Smooth muscle cell (in vitro differentiated cells): ENCODE measurements at regions not wholly inside any gene's neighbourhood (a gene's known extent, or its start where the extent isn't known, plus 50 kb on each side); places are given as distances from the start of the nearest gene placed in this dataset.

Experiments used
- DNase-seq: peaks from one replicate; lab custom pipeline; 2025; ENCODE audit not compliant: unreplicated experiment; lab: John Stamatoyannopoulos, UW
- H2AFZ ChIP-seq: fragments of 200-600 bp; sonication (generic); 2 replicates; pipeline ENCODE4 v1.6.0; 2016; ENCODE audit warnings: antibody characterized with exemption, low read depth, mild to moderate bottlenecking
- H3F3A ChIP-seq: fragments of 200-600 bp; sonication (generic); 2 replicates; pipeline ENCODE4 v1.6.0; 2017; ENCODE audit warnings: antibody characterized with exemption, low read depth
- H3K27ac ChIP-seq: fragments of 200-600 bp; sonication (generic); 2 replicates; pipeline ENCODE4 v1.5.1; 2016; ENCODE audit warnings: low read depth, mild to moderate bottlenecking
- H3K27me3 ChIP-seq: fragments of 200-600 bp; sonication (generic); 2 replicates; pipeline ENCODE4 v1.6.1; 2016; ENCODE audit warnings: low read depth, mild to moderate bottlenecking
- H3K36me3 ChIP-seq: fragments of 200-600 bp; sonication (generic); 2 replicates; pipeline ENCODE4 v1.5.1; 2016; ENCODE audit warnings: low read depth
- H3K4me1 ChIP-seq: fragments of 200-600 bp; sonication (generic); 2 replicates; pipeline ENCODE4 v1.5.1; 2016; ENCODE audit warnings: low read depth
- H3K4me2 ChIP-seq: fragments of 200-600 bp; sonication (generic); 2 replicates; pipeline ENCODE4 v1.6.0; 2016; ENCODE audit warnings: mild to moderate bottlenecking
- H3K4me3 ChIP-seq: fragments of 200-600 bp; sonication (generic); 2 replicates; pipeline ENCODE4 v1.5.1; 2016; ENCODE audit warnings: mild to moderate bottlenecking
- H3K79me2 ChIP-seq: fragments of 200-600 bp; sonication (generic); 2 replicates; pipeline ENCODE4 v1.6.0; 2016; ENCODE audit warnings: low read depth, mild to moderate bottlenecking
- H3K9ac ChIP-seq: fragments of 200-600 bp; sonication (generic); 2 replicates; pipeline ENCODE4 v1.6.0; 2016; ENCODE audit warnings: low read depth
- H3K9me3 ChIP-seq: fragments of 200-600 bp; sonication (generic); replicated peaks from 2 replicates; pipeline ENCODE4 v1.5.1; 2016; ENCODE audit warnings: low read depth
- H4K20me1 ChIP-seq: fragments of 200-600 bp; sonication (generic); 2 replicates; pipeline ENCODE4 v1.6.0; 2016; ENCODE audit warnings: low read depth
- WGBS: methylation state at CpG from one replicate; pipeline ENCODE4 v1.1.7; 2016; ENCODE audit warnings: low lambda C conversion rate; 5-methylcytosine and 5-hydroxymethylcytosine counted together
- TF ChIP-seq, protein P1 (sequence below): fragments of 200-600 bp; sonication (generic); IDR thresholded peaks from 2 replicates; pipeline ENCODE4 v1.5.1; 2017; ENCODE audit warnings: borderline replicate concordance, mild to moderate bottlenecking, antibody characterized with exemption; ENCODE audit not compliant: insufficient read depth, poor library complexity, severe bottlenecking

DNA sequence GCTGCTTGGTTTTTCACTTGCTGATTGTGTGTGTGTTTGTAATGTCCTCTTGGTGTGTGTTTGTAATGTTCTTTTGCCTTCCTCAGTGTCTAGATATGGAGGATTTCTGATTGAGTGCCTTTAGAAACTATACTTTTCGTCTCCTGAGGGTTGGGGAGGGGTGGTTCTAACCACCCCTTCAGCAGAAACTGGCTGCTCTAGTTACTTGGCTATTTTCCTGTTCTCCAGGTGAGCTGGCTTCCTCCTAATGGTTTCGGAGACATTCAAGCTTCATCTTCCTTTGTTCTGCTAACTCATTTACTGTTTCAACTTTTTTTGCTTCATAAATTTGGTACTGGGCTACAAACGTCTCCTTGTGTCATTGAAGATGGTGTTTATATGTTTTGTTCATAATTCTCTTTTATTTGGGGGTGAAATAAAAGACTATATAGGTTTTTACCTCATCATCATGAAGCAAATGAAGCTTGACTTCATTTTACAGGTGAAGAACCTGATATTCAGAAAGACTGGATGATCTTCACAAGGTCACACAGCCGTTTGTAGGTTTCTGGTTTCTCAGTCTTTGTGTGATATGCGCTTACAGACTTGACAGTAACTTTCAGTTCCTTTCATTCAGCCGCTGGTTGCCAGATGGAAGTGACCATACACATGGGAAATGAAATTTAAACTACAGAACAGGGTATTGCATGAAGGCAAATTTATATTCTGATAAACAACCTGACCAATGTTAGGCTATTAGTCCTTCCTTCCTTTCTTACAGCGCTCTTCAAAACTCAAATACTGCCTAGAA lies 238.5 kb downstream of the GALR1 start:
- Histone ChIP-seq H3K27me3 (no peaks in the 10 kb centered on the region), H3F3A (no peaks in the 10 kb centered on the region), H3K9ac (no peak overlapping the region), H3K27ac (no peak overlapping the region), H2AFZ (no peak overlapping the region), H3K4me1 (peaks cover 7% of the 10 kb centered on the region), H4K20me1 (no peaks in the 10 kb centered on the region), H3K9me3 (no peaks in the 10 kb centered on the region), H3K79me2 (no peaks in the 10 kb centered on the region), H3K4me3 (no peak overlapping the region), H3K4me2 (no peak overlapping the region), H3K36me3 (no peaks in the 10 kb centered on the region)
- no peak for DNase-seq
- TF ChIP-seq, protein P1, sequence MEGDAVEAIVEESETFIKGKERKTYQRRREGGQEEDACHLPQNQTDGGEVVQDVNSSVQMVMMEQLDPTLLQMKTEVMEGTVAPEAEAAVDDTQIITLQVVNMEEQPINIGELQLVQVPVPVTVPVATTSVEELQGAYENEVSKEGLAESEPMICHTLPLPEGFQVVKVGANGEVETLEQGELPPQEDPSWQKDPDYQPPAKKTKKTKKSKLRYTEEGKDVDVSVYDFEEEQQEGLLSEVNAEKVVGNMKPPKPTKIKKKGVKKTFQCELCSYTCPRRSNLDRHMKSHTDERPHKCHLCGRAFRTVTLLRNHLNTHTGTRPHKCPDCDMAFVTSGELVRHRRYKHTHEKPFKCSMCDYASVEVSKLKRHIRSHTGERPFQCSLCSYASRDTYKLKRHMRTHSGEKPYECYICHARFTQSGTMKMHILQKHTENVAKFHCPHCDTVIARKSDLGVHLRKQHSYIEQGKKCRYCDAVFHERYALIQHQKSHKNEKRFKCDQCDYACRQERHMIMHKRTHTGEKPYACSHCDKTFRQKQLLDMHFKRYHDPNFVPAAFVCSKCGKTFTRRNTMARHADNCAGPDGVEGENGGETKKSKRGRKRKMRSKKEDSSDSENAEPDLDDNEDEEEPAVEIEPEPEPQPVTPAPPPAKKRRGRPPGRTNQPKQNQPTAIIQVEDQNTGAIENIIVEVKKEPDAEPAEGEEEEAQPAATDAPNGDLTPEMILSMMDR, result no peak
- 91% methylated on average over 7 of the region's 7 CpGs for WGBS

DNA sequence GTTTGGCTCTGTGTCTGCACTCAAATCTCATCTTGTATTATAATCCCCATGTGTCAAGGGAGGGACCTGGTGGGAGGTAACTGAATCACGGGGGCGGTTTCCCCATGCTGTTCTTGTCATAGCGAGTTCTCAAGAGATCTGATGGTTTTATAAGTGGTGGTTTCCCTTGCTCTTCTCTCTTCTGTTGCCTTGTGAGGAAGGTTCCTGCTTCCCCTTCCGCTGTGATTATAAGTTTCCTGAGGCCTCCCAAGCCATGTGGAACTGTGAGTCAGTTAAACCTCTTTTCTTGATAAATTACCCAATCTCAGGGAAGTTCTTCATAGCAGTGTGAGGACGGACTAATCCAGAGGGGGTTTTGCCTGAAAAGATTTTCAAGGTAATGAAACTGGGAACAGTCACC lies 245.4 kb downstream of the GALR1 start:
- H3K4me1 ChIP-seq, result peaks cover 7% of the 10 kb centered on the region
- H3K9me3 ChIP-seq, result no peaks in the 10 kb centered on the region
- no peaks in the 10 kb centered on the region for H3K36me3 ChIP-seq
- no peaks in the 10 kb centered on the region for H3F3A ChIP-seq
- TF ChIP-seq, protein P1, result no peak
- no peak overlapping the region for H3K27ac ChIP-seq
- WGBS, result 58% methylated on average over 5 of the region's 5 CpGs
- H3K27me3 ChIP-seq, result no peaks in the 10 kb centered on the region
- no peak overlapping the region for H3K4me2 ChIP-seq
- DNase-seq, result no peak
- no peak overlapping the region for H3K4me3 ChIP-seq
- no peak overlapping the region for H3K9ac ChIP-seq
- no peaks in the 10 kb centered on the region for H3K79me2 ChIP-seq
- no peaks in the 10 kb centered on the region for H4K20me1 ChIP-seq
- no peak overlapping the region for H2AFZ ChIP-seq

DNA sequence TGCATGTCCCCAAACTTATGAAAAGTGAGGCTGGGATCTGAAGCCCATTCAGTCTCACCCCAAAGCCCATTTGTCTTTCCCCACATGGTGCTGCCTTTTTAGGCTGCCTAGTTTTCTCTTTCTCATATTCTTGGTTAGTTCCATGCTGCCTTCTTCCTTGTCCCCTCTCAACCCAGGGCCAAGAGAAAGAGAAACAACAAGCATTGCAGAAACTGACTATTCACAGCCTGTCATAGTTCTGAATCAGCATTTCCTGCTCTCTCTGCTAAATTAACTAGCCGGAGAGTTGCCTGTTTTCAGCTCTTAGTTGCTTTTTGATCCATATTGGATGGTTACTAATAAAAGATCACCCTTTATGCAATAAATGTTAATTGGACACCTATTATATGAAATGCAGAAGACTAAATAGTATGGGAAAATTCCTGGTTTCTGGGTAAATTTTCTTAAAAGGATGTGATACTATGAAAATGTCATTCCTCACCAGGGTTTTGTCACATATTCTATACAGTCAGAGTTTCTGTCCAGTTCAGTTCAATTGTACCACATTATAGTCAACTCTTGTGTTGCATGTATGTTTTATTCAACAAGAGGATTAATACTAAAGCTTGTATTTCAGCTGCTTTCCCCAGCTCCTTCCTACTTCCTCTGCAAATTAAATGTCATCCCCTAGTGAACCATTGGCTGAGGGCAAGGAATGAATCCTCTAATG lies 246.5 kb downstream of the GALR1 start:
- Histone ChIP-seq H3K27me3 (no peaks in the 10 kb centered on the region), H2AFZ (no peak overlapping the region), H3K79me2 (no peaks in the 10 kb centered on the region), H3F3A (no peaks in the 10 kb centered on the region), H3K9me3 (no peaks in the 10 kb centered on the region), H3K4me2 (no peak overlapping the region), H3K4me3 (no peak overlapping the region), H3K36me3 (no peaks in the 10 kb centered on the region), H4K20me1 (no peaks in the 10 kb centered on the region), H3K9ac (no peak overlapping the region), H3K4me1 (peaks cover 7% of the 10 kb centered on the region), H3K27ac (no peak overlapping the region)
- no peak for DNase-seq
- TF ChIP-seq, protein P1, result no peak
- 59% methylated on average over 1 of the region's 1 CpG for WGBS
